PFSK-1 (cell line): ENCODE measurements at regions not wholly inside any gene's neighbourhood (a gene's known extent, or its start where the extent isn't known, plus 50 kb on each side); places are given as distances from the start of the nearest gene placed in this dataset.

Experiments used
- FOXP2 ChIP-seq: optimal IDR thresholded peaks from 2 replicates; pipeline ENCODE3; 2011; ENCODE audit warnings: borderline replicate concordance, control low read depth, inconsistent platforms; ENCODE audit not compliant: insufficient read depth; ENCODE audit errors: extremely low read length, extremely low read depth
- POLR2AphosphoS5 ChIP-seq: IDR thresholded peaks from 2 replicates; pipeline ENCODE4 v1.6.1; 2012; ENCODE audit warnings: low read depth, mild to moderate bottlenecking, control low read depth, low read length, moderate library complexity
- REST ChIP-seq, 2 experiments: IDR thresholded peaks; 2 replicates each; pipeline versions ENCODE4 v1.6.1 to v1.8.0; 2011 to 2012; ENCODE audit warnings: low read depth in 2 of 2, low read length in 2 of 2, control low read depth in 1 of 2, inconsistent platforms in 1 of 2, mild to moderate bottlenecking in 1 of 2, moderate library complexity in 1 of 2; ENCODE audit not compliant: insufficient read depth in 1 of 2
- TAF1 ChIP-seq: IDR thresholded peaks from 2 replicates; pipeline ENCODE4 v1.6.1; 2012; ENCODE audit warnings: low read length, control low read depth, borderline replicate concordance; ENCODE audit not compliant: insufficient read depth

- TF ChIP-seq POLR2AphosphoS5 (no peak), REST (IDR thresholded peaks at IDR 0.05; ENCODE audit: insufficient read depth in 1 of 2, low read depth in 2 of 2, low read length in 2 of 2) (no peak), TAF1 (no peak), FOXP2 (no peak)
Measured at GRCh38 chr18:1929720-1930119, 641.6 kb downstream of the METTL4 start.
